GM12892 (cell line): ENCODE measurements at regions not wholly inside any gene's neighbourhood (a gene's known extent, or its start where the extent isn't known, plus 50 kb on each side); places are given as distances from the start of the nearest gene placed in this dataset.

Source experiments
- POLR2AphosphoS5 ChIP-seq: IDR thresholded peaks from 2 replicates; pipeline ENCODE4 v1.6.1; 2011; ENCODE audit warnings: low read depth, low read length, control low read depth
- TAF1 ChIP-seq: IDR thresholded peaks from 2 replicates; pipeline ENCODE4 v1.6.1; 2011; ENCODE audit warnings: low read depth, mild to moderate bottlenecking, control low read depth, low read length, borderline replicate concordance

- TF ChIP-seq POLR2AphosphoS5, result no peak
- no peak for TF ChIP-seq TAF1
Measured at GRCh38 chr4:26113339-26113940, 199.4 kb downstream of the SMIM20 start.
